ENCODE measurements at regions not wholly inside any gene's neighbourhood (a gene's known extent, or its start where the extent isn't known, plus 50 kb on each side); places are given as distances from the start of the nearest gene placed in this dataset.

- TF ChIP-seq, protein P1, sequence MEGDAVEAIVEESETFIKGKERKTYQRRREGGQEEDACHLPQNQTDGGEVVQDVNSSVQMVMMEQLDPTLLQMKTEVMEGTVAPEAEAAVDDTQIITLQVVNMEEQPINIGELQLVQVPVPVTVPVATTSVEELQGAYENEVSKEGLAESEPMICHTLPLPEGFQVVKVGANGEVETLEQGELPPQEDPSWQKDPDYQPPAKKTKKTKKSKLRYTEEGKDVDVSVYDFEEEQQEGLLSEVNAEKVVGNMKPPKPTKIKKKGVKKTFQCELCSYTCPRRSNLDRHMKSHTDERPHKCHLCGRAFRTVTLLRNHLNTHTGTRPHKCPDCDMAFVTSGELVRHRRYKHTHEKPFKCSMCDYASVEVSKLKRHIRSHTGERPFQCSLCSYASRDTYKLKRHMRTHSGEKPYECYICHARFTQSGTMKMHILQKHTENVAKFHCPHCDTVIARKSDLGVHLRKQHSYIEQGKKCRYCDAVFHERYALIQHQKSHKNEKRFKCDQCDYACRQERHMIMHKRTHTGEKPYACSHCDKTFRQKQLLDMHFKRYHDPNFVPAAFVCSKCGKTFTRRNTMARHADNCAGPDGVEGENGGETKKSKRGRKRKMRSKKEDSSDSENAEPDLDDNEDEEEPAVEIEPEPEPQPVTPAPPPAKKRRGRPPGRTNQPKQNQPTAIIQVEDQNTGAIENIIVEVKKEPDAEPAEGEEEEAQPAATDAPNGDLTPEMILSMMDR (conservative IDR thresholded peaks at IDR 0.05; ENCODE audit: low read depth, low read length), result no peak
- TF ChIP-seq, protein P2, sequence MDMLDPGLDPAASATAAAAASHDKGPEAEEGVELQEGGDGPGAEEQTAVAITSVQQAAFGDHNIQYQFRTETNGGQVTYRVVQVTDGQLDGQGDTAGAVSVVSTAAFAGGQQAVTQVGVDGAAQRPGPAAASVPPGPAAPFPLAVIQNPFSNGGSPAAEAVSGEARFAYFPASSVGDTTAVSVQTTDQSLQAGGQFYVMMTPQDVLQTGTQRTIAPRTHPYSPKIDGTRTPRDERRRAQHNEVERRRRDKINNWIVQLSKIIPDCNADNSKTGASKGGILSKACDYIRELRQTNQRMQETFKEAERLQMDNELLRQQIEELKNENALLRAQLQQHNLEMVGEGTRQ (IDR thresholded peaks at IDR 0.05; ENCODE audit: low read depth, low read length), result no peak
- no peak for TF ChIP-seq POLR2A (IDR thresholded peaks at IDR 0.05; ENCODE audit: low read depth, low read length)
- no peak for TF ChIP-seq FOS (IDR thresholded peaks at IDR 0.05; ENCODE audit: low read depth, low read length)
- TF ChIP-seq CEBPB (IDR thresholded peaks at IDR 0.05; ENCODE audit: low read depth, low read length), result no peak
- no peak for TF ChIP-seq RCOR1 (IDR thresholded peaks at IDR 0.05; ENCODE audit: insufficient replicate concordance, low read length)
- TF ChIP-seq ELK1 (IDR thresholded peaks at IDR 0.05; ENCODE audit: borderline replicate concordance, low read depth, low read length), result no peak
- TF ChIP-seq RAD21 (IDR thresholded peaks at IDR 0.05; ENCODE audit: low read length), result no peak
Measured at GRCh38 chr6:25017486-25017885, 81.7 kb upstream of the RIPOR2 start.

Data from IMR-90 (cell line).